Tibial artery (tissue), 4 donors: ENCODE measurements at regions not wholly inside any gene's neighbourhood (a gene's known extent, or its start where the extent isn't known, plus 50 kb on each side); places are given as distances from the start of the nearest gene placed in this dataset.

Experiments used
- DNase-seq, 2 donors: peaks; one replicate each; pipeline ENCODE4 v3.0.0-alpha.2; 2019
- H3K27ac ChIP-seq, 2 donors: fragments of 200-600 bp; sonication (generic) in 1 of 2; 1 replicate in 1 of 2; 2 replicates in 1 of 2; pipeline ENCODE4 v1.5.1; 2018 to 2019; ENCODE audit warnings: mild to moderate bottlenecking in 1 of 2
- H3K27me3 ChIP-seq, 2 donors: fragments of 200-600 bp; sonication (generic) in 1 of 2; one replicate each; pipeline versions ENCODE4 v1.5.1 to v1.6.0; 2016 to 2019
- H3K36me3 ChIP-seq, 3 donors: fragments of 200-600 bp; sonication (generic) in 2 of 3; one replicate each; pipeline ENCODE4 v1.5.1; 2016 to 2019; ENCODE audit warnings: mild to moderate bottlenecking in 2 of 3
- H3K4me1 ChIP-seq, 4 donors: fragments of 200-600 bp; sonication (generic) in 2 of 4; 1 replicate in 3 of 4; 2 replicates in 1 of 4; pipeline ENCODE4 v1.5.1; 2016 to 2019
- H3K4me3 ChIP-seq, 2 donors: fragments of 200-600 bp; sonication (generic) in 1 of 2; 1 replicate in 1 of 2; 2 replicates in 1 of 2; pipeline ENCODE4 v1.5.1; 2018 to 2019; ENCODE audit warnings: mild to moderate bottlenecking in 2 of 2
- H3K9me3 ChIP-seq, 3 donors: fragments of 200-600 bp; sonication (generic) in 1 of 3; one replicate each; pipeline ENCODE4 v1.5.1; 2016 to 2019
- intact Hi-C: fragments of 100-400 bp; cut with DNase I; formaldehyde crosslinking; loops from one replicate; pipeline ENCODE4 v1.15.0; 2023; ENCODE audit warnings: low total_unique reads
- TF ChIP-seq, protein P1 (sequence below), 2 experiments: fragments of 200-600 bp in 1 of 2; fragments of 450-650 bp in 1 of 2; IDR thresholded peaks; one replicate each; pipeline ENCODE4 v1.5.1; 2017 to 2019; ENCODE audit warnings: antibody characterized with exemption in 2 of 2, mild to moderate bottlenecking in 1 of 2, moderate library complexity in 1 of 2

GRCh38 chr1:239322369-239322768 lies 64.0 kb upstream of the CHRM3 start:
- no peak overlapping the region for H3K4me3 ChIP-seq
- H3K36me3 ChIP-seq = no peaks in the 10 kb centered on the region
- H3K27ac ChIP-seq = no peak overlapping the region
- no peaks in the 10 kb centered on the region for H3K4me1 ChIP-seq
- intact Hi-C loops = no loop called here
- no peaks in the 10 kb centered on the region for H3K27me3 ChIP-seq
- H3K9me3 ChIP-seq = no peaks in the 10 kb centered on the region
- TF ChIP-seq, protein P1, sequence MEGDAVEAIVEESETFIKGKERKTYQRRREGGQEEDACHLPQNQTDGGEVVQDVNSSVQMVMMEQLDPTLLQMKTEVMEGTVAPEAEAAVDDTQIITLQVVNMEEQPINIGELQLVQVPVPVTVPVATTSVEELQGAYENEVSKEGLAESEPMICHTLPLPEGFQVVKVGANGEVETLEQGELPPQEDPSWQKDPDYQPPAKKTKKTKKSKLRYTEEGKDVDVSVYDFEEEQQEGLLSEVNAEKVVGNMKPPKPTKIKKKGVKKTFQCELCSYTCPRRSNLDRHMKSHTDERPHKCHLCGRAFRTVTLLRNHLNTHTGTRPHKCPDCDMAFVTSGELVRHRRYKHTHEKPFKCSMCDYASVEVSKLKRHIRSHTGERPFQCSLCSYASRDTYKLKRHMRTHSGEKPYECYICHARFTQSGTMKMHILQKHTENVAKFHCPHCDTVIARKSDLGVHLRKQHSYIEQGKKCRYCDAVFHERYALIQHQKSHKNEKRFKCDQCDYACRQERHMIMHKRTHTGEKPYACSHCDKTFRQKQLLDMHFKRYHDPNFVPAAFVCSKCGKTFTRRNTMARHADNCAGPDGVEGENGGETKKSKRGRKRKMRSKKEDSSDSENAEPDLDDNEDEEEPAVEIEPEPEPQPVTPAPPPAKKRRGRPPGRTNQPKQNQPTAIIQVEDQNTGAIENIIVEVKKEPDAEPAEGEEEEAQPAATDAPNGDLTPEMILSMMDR (IDR thresholded peaks at IDR 0.05) = no peak
- DNase-seq = no peak

DNA sequence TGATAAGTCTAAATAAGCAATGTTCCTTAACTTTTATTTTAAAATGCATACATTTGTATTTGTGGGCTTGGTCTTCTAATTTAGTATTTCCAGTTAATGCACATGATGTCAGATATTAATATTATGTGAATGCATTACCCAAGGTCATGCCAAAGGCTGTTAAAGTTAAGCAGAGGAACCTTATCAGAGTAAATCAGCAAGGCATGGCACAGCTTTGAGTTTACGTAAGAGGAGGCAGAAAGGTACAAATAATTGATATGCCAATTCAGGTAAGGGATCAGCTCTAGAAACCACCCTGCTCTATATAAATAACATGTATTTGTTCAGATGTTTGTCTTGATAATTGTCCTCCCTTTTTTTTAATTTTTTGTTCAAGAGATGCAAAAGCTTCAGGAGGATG lies 64.5 kb upstream of the CHRM3 start:
- DNase-seq = no peak
- Histone ChIP-seq H3K4me3 (no peak overlapping the region), H3K27ac (no peak overlapping the region), H3K27me3 (no peaks in the 10 kb centered on the region), H3K4me1 (no peaks in the 10 kb centered on the region), H3K36me3 (no peaks in the 10 kb centered on the region), H3K9me3 (no peaks in the 10 kb centered on the region)
- intact Hi-C loops = no loop called here
- TF ChIP-seq, protein P1 (IDR thresholded peaks at IDR 0.05) = no peak

- Histone ChIP-seq H3K27ac (no peak overlapping the region), H3K9me3 (no peaks in the 10 kb centered on the region), H3K4me3 (no peak overlapping the region), H3K27me3 (no peaks in the 10 kb centered on the region), H3K4me1 (no peaks in the 10 kb centered on the region), H3K36me3 (no peaks in the 10 kb centered on the region)
- TF ChIP-seq, protein P1 (IDR thresholded peaks at IDR 0.05) = no peak
- intact Hi-C loops = no loop called here
- no peak for DNase-seq
These were observed 68.4 kb upstream of the CHRM3 start for GRCh38 chr1:239317948-239318347.

DNA sequence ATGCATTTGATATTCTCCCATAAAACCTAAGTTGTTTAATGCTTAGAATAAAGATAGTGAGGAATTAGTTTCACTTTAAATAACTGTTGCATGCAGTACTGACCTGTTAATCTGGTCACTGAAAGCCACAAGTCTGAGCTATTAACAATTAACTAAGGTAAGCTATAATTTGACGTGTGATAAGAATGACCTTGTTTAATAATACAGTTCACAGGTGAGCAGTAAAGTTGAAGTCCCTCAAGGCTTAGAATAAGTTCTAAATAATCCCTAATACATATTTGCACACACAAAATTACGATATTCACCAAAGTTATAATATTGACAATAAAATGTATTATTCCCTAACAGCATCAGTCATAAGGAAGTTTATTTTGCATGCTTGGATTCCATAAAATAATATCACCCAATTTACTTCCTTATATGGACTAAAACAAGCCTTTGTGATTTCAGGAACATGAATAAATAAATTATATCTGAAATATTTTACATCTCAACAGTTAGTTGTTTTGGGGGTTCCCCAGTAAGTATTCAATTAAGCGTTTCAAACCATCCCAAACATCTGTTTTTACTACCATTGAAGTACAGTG lies 70.6 kb upstream of the CHRM3 start:
- no peak for DNase-seq
- no peaks in the 10 kb centered on the region for H3K9me3 ChIP-seq
- TF ChIP-seq, protein P1 (IDR thresholded peaks at IDR 0.05) = no peak
- H3K4me1 ChIP-seq = no peaks in the 10 kb centered on the region
- no peaks in the 10 kb centered on the region for H3K27me3 ChIP-seq
- H3K36me3 ChIP-seq = no peaks in the 10 kb centered on the region
- no peak overlapping the region for H3K27ac ChIP-seq
- H3K4me3 ChIP-seq = no peak overlapping the region
- intact Hi-C loops = no loop called here

DNA sequence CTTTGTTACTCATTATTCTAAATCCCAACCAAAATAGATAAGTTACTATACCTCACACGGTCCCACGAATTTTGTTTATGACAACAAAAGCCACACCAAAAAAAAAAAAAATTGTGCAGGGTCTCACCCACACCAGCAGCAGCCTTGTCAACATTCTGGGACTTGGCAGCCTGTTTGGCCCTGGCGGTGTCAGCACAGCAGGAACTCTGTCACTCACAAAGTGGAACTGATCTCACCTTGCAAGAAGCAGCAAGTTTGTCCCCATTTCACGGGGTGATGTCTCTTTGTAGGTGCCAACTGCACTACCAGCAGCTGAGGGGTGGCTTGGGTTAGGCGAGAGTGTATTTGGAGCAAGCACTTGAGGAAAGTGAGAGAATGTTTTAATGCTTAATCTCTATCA lies 75.0 kb upstream of the CHRM3 start:
- Histone ChIP-seq H3K9me3 (no peaks in the 10 kb centered on the region), H3K4me3 (no peak overlapping the region), H3K36me3 (no peaks in the 10 kb centered on the region), H3K27me3 (no peaks in the 10 kb centered on the region), H3K4me1 (no peaks in the 10 kb centered on the region), H3K27ac (no peak overlapping the region)
- intact Hi-C loops = no loop called here
- DNase-seq = no peak
- TF ChIP-seq, protein P1 (IDR thresholded peaks at IDR 0.05) = no peak
